Epithelial cell of esophagus (primary cell): ENCODE measurements at regions not wholly inside any gene's neighbourhood (a gene's known extent, or its start where the extent isn't known, plus 50 kb on each side); places are given as distances from the start of the nearest gene placed in this dataset.

Experiments used
- DNase-seq: peaks from one replicate; pipeline ENCODE4 v3.0.0; 2010; ENCODE audit warnings: low read depth
- H3K4me3 ChIP-seq: 2 replicates; pipeline ENCODE4 v1.5.1; 2011; ENCODE audit warnings: mild to moderate bottlenecking, low read length, control low read depth
- CTCF ChIP-seq: IDR thresholded peaks from 2 replicates; pipeline ENCODE4 v1.5.1; 2011; ENCODE audit warnings: low read depth, mild to moderate bottlenecking, low read length, control low read depth, inconsistent platforms; ENCODE audit not compliant: insufficient read depth; ENCODE audit errors: missing control alignments

DNA sequence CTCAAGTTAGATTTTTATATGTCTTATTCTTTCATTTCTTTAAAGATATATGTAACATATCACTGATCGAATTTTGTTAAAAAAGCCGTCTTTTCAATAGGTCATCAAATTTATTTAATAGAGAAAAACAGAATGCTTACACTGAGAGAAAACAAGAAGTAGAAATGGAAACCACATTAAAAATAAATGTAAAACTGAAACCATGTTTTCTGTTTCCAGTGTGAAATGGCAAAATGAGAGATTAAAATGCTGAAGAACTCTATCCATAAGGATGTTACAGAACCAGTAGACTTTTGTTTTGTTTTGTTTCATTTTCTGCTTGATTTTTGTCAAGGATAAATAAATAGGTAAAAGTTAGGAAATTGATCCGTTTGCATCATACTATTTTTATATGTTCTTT is 210.1 kb downstream of the PRDM9 start:
- no peak for TF ChIP-seq CTCF
- no peak overlapping the region for H3K4me3 ChIP-seq
- DNase-seq: no peak

- H3K4me3 ChIP-seq: no peak overlapping the region
- no peak for DNase-seq
- TF ChIP-seq CTCF: no peak
Observed at GRCh38 chr5:23718564-23718963, 211.2 kb downstream of the PRDM9 start.

GRCh38 chr5:23721336-23721735 is 213.9 kb downstream of the PRDM9 start:
- no peak for TF ChIP-seq CTCF
- no peak overlapping the region for H3K4me3 ChIP-seq
- no peak for DNase-seq

DNA sequence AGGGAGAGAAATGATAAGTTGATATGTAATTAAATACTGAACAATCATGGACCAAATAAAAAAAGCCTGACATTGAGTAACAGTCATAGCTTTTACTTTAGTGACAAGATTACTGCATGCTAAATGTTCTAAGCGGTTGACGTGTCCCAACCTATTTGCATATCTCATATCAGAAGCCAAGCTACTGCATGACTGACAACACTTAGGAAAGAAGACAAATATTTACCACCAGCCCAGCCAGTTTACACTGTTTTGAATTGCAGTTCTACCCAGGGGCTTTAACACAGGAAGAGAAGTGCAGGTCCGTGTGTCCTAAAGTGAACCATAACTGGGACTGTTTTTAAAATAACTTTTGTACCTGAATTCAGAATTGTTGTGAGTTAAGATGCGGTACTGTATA is 219.9 kb downstream of the PRDM9 start:
- no peak overlapping the region for H3K4me3 ChIP-seq
- no peak for TF ChIP-seq CTCF
- DNase-seq: peak; percentile 83

- TF ChIP-seq CTCF: no peak
- H3K4me3 ChIP-seq: no peak overlapping the region
- no peak for DNase-seq
Observed at GRCh38 chr5:23730023-23730422, 222.6 kb downstream of the PRDM9 start.

- TF ChIP-seq CTCF: no peak
- no peak overlapping the region for H3K4me3 ChIP-seq
- peak; percentile 3 for DNase-seq
Observed at GRCh38 chr5:23740029-23740428, 232.6 kb downstream of the PRDM9 start.

- TF ChIP-seq CTCF: peak; percentile 19
- peak; percentile 23 for DNase-seq
- no peak overlapping the region for H3K4me3 ChIP-seq
Observed at GRCh38 chr5:23742701-23743100, 235.3 kb downstream of the PRDM9 start.
